GM19238 (cell line): ENCODE measurements at regions not wholly inside any gene's neighbourhood (a gene's known extent, or its start where the extent isn't known, plus 50 kb on each side); places are given as distances from the start of the nearest gene placed in this dataset.

Experiments used
- DNase-seq: peaks from one replicate; pipeline ENCODE4 v3.0.0; 2011; ENCODE audit warnings: low spot score; ENCODE audit not compliant: insufficient read length

DNA sequence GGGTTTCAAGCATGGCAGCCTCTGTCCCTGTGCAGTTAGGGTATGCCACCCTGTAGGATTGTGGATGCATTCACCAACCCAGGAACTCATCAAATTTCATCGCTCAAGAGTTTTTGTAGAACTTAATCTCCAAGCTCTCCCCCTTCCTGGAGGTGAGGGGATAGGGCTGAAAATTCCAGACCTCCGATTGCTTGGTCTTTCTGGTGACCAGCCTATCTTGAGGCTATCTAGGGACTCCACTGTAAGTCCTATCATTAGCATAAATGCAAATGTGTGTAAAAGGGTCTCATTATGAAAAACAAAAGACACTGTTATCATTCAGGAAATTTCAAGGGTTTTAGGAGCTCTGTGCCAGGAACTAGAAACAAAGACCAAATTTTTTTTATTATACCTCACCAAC is 244.0 kb downstream of the DUSP6 start:
- no peak for DNase-seq

DNA sequence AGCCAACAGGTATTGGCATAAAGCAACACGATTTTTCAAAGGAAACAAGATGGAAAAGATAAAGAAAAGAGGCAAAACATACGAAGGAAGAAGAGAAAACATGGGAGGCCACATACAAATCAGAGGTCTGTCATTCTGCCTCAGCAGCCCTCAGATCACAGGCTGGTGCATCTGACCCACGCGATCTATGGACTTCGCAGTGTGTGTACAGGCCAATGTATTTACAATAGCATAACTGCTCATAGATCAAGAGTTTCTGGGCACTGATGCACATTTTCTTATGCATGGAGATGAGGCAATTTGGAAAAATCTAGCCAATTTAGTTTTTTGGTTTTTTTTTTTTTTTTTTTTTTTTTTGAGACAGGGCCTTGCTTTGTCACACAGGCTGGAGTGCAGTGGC is 245.4 kb downstream of the DUSP6 start:
- no peak for DNase-seq

DNA sequence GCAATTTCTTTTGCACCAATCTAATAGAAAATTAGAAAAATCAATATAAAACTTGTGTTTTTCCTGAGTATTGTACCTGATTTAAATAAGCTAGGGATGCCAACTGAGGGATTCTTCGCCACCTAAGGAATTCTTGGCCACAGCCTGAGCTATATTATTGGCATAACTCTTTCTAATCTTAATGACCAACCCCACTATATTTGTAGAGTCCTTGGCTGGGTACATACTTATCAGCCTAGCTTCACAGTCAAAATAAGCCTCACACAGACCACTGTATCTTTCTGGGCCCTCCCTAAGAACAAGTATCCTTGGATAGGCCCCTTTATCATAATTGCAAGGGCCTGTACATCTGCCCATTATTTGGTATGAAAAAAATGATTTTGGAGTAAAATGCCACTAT is 247.1 kb downstream of the DUSP6 start:
- DNase-seq = no peak

DNA sequence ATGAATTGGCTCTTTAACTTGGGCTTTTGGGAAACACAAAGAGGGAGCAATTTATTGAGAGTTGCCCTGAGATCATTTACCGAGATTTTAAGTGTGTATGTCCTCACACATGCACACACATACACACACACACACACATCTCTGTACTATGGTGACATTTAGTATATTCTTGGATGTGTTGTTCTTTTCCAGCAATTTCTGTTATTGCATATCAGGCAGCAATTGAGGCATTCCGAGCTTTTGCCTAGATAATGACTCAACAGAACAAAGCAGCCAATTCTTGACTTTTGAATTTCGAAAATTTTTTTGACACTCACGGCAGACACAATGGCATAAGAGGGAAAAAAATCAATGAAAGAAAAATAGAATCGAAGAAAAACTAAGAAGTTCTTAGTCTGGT is 248.5 kb downstream of the DUSP6 start:
- DNase-seq = no peak

DNA sequence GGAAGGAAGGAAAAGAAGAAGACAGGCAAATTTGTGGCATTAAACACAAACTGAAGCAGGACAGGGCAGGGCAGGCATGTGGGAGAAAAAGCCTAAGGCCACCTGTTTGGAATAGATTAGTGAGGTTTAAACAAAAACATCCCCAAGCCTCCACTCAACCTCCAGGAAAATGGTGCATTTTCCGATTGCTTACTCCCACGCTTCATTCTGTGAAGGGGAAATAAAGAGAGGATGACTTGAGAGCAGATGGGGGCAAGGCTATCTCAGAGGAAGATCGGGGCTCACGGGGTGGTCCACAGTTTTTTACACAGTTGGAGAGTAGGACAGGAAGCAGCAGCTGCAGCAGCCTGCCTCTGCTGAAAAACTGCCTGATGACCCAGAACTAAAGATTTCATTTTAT is 250.9 kb downstream of the DUSP6 start:
- DNase-seq = no peak

DNA sequence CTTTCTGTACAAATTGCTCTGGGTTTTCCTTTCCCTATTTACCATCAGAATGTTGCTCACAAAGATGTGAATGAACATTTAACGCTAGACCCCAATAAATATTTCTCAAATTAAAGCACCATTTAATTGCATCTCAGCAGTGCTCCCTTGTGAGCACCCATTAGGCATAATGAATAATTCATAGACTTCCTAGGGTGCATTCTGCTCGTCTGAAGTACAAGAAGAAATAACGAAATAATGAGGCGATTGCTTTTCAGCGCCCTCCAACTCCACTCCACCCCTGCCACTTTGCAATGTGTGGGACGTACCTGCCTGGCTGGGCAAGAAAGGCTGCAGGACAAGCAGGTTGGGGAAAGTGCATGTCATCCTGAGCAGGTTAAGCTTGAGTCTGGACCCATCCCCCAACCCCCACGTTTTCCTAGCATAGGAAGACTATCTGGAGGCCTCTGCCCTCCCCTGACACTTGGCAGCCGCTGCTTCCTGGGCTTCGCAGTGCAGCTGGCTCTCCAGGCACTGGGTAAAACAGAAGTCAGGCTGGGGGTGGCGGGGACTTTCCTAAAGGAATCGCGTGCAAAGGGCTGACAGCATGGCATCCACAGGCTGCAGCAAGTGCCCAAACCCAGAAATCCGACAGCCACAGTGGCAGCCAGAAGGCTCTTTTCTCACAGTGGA is 253.7 kb downstream of the DUSP6 start:
- DNase-seq = no peak

DNA sequence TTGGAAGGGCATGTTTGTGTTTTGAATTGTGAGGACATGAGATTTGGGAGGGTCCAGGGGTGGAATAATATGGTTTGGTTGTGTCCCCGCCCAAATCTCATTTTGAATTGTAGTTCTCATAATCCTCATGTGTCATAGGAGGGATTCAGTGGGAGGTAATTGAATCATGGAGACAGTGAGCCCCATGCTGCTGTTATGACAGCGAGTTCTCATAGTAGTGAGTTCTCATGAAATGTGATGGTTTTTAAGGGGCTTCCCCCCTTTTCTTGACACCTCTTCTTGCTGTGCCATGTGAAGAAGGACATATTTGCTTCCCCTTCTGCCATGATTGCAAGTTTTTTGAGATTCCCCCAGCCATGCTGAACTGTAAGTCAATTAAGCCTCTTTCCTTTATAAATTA is 260.0 kb downstream of the DUSP6 start:
- no peak for DNase-seq

DNA sequence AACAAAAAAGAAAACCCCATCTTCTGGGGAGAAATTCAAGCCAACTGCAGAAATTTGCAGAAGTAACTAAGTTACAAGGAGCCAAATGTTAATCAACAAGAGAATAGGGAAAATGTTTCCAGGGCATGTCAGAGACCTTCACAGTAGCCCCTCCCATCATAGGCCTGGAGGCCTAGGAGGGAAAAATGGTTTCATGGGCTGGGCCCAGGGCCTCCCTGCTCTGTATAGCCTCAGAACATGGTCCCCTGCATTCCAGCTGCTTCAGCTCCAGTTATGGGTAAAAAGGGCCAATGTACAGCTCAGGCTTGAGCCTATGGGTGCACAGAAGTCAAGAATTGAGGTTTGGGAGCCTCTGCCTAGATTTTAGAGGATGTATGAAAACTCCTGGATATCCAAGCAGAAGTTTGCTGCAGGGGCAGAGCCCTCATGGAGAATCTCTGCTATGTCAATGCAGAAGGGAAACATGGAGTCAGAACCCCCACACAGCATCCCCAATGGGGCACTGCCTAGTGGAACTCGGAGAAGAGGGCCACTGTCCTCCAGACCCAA is 260.9 kb downstream of the DUSP6 start:
- DNase-seq = no peak

DNA sequence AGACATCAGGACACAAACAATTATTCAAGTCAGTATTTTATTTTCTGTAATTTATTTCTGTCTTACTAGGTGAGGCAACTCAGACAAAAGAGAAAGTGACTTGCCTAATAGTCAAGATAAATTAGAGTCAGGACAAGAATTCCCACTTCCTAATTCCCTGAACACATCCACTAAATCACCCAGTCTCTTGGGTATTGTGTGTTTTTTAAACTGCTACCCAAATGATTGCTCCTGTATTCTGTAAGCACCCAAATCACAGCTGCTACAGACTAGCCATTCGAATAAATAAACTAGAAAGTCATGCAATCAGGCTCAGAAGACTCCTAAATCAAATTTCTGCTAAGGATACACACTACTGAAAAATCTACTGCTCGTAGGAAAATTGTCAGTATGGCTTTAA is 263.0 kb downstream of the DUSP6 start:
- no peak for DNase-seq

DNA sequence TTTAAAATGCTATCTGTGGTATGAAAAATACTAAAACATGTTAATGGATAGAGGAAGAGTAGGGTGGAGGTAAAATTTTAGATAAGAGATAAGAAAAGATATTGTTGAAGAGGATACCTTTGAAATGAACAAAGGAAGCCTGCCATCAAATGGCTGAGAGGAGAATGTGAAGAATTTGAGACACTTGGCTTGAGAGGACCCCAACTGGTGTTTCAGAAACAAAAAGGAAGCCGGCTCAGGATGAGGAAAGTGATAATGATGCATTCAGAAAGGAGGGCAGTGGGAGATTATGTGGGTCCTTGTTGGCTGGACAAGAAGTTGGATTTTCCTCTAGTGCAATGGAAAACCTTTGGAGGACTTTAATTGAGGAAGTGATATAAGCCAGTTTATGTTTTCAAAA is 264.4 kb downstream of the DUSP6 start:
- no peak for DNase-seq

DNA sequence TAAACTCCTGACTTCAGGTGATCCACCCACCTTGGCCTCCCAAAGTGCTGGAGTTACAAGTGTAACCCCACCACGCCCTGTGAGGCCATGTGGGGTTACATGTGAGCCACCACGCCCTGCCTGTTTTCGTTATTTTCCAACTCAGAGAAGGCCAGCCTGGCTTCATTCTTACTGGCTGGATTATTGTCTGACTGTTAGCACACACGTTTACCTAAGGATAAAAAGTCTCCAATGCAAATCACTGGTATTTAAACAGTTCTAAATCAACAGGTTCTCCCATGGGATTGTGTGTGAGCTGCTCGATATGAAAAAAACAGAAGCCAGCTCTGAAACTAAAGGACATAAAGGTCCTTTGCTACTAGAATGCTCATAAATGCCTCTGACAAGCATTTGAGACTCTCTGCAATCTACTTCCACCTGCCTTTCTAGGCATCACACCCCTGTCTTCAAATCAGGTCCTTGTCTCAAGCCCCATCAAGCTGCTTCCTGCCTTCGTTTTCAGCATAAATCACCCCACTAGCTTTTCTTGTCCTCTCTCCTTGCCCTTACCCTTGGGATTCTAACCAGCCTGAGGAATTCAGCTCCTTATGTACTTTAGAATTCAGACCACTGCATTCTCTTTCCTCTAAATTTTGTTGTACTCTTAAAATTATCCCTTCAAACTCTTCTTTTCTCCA is 265.0 kb downstream of the DUSP6 start:
- DNase-seq = no peak

DNA sequence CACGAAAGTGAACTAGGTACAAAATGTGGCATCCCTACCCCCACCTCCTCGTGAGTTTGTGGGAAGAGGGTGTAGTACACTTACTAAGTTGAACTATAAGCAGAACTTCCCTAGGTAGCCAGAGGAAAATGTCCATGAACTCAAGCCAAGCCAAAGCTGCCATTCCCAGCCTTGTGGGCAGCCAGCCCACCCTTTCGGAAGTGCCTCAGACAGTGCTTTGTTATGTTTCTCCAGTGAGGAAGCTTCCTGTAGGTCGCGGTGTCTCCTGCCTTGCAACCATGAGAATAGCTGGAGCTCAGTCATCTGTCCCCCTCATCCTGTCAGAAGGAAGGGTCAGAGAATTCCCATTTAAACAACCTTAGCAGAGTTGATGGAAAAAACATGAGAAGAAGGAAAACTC is 266.9 kb downstream of the DUSP6 start:
- no peak for DNase-seq

DNA sequence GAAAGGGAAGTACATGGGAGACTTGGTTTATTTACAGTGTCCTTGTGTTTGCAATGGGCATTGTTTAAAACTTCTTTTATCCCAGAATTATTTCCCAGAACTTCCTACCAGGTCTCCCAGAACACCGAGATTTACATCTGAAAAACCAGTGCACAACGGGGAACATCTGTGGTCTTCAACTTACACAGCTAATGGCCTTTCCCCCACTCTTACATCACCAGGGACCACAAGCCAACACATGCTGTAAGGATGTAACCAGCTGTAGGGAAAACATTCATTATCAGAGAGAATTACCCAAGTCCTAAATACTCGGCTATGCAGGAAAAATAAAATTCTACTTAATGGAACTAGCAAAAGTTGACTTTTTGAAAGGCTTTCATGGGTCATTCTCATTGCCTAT is 267.6 kb downstream of the DUSP6 start:
- DNase-seq = no peak

DNA sequence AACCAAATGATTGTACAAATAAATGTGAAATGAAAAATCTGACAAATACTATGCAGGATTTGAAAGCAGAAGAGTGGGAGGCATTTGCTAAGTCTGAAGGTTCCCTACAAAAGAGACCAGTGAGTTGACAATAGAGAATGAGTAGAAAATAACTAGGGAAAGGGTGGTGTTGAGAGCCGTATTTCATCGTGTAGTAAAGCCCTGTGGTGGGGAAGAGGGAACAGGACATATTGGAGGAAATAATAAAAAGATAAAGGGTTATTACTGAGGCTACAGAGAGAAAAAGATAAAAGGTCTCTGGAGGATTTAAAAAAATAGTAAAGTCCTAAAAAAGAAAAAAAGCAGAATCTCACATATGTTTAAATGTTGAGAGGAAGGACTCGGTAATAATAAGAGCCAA is 268.8 kb downstream of the DUSP6 start:
- no peak for DNase-seq

DNA sequence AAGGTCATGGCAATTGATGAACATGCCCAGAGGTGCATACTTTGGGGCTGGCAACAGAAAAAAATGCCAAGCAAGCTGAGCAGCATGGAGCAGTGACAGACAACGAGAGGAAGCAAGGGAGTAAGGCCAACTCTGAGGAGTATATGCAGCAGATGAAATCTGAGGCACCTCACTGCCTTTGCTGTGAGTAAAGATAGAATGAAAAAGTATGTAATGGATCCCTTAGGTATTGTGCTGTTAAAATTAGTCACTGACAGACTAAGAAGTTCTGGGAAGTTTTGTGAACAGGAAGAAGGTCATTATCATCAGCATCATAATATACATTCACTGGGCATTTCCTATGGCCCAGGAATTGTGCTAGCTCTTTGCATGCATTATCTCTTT is 269.9 kb downstream of the DUSP6 start:
- DNase-seq = no peak

DNA sequence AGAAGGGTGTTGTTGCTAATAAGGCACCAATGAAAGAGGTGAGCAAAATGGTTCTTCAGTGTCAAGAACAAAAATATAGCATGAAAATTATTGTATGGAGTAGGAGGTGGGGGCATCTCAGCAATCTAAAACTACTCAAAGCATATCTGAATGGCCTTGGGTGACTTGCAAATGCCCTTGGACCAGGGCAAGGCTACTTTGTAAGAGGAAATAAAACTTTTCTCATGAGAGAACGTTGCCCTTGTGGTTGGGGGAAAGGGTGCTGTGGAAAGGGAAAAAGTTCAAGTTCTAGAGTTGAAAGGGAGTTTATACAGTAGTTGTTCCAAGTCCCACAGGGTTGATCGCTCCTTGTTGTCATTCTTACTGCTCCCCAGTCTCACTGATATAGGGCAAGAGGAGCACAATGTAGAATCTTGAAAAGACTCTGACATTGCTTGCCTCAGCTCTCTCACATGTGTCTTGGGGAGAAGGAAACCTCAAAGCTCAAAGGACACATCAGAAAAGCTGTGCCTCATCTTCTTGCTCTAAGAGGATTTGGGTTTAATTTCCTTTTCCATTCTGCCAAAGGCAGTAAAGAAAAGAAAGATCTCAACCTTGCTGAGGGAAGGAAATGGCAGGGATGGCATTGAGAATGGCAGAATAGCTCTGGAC is 270.5 kb downstream of the DUSP6 start:
- DNase-seq = no peak

DNA sequence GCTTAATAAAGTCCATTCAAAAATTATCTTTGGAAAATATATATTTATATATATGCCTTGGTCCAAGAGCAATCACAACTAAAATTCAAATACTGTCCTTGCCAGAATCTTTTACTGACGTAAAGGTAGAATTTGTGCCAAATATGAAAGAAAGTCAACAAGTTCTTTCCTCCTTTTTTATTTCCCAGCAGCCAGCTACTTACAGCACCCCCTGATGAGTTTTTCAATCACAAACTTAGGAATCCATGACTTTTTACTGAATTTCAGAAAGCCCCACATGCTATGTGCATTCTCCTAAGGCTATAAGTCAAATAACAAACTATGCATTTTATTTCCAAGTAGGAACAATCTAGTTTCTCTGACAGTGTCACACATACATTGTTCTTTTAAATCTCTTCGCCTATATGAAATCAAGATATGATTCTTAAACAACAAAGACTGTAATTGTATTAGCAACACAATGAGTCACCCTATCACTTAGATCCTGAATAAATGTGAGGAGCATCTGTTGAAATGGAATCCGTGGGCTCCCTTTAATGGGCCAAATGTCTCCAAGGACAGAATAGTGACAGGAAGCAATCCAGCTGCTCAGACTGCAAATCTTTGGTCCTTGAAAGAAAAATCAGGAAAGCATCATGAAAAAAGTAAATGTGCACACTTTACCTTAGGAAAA is 271.4 kb downstream of the DUSP6 start:
- no peak for DNase-seq

DNA sequence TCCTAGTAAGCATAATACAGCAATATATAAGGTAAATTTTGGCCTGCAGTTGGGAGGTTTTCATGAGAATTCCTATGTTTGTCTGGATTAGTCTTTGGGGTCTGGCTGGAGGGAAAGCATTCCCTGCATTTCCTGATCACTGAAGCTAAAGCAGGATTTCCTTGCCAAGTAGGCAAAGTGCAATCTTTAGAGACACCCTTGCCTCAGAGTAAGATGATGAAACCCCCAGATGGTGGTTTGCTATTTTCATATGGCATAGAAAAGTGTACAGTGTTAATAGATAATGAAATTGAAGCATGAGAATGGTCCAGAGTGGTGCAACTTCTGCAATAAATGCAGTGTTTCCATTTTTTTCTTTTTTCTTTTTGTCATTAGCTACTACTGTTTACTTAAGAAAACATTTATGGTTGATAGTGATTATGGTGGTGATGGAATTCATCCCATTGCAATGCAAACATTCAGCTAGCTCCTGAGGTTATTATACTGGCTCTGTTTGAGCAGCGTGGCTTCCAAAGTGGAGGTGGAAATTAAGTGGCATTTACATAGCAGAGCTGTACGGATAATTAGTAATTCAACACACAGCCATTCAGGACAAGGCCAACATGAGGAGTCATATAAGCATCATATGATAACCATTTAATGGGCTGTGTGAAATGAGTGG is 276.3 kb downstream of the DUSP6 start:
- no peak for DNase-seq

DNA sequence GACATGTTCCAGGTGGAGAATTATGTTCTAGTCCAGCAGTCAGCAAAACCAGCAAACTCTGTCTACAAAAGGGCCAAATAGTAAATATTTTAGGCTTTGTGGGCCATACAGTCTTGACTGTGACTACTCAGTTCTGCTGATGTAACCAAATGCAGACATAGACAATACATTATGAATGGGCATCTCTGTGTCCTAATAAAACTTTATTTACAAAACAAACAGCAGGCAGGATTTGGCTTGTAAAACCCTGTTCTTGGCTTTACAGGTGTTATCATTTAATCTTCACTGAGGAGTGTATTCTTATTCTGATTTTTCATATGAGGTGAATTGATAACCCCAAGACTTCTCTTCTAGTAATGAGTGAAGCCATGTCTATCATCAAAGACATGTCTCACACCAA is 278.6 kb downstream of the DUSP6 start:
- no peak for DNase-seq

DNA sequence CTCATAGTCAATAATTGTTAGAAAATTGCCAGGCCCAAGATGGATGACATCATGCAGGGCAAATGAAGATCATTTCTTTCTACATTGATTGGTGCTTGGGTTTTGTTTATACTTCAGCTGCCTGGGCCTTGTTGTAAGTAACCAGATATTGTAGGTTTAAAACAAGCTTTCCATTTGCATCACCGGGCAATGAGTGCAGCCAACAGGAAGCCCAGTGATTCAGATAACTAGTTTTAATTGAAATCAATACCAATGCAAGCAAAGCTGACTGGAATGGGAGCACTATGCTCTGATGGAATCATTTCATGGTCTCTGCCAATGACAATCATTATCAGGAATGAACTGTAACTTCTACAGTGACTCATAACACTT is 279.3 kb downstream of the DUSP6 start:
- DNase-seq = no peak

DNA sequence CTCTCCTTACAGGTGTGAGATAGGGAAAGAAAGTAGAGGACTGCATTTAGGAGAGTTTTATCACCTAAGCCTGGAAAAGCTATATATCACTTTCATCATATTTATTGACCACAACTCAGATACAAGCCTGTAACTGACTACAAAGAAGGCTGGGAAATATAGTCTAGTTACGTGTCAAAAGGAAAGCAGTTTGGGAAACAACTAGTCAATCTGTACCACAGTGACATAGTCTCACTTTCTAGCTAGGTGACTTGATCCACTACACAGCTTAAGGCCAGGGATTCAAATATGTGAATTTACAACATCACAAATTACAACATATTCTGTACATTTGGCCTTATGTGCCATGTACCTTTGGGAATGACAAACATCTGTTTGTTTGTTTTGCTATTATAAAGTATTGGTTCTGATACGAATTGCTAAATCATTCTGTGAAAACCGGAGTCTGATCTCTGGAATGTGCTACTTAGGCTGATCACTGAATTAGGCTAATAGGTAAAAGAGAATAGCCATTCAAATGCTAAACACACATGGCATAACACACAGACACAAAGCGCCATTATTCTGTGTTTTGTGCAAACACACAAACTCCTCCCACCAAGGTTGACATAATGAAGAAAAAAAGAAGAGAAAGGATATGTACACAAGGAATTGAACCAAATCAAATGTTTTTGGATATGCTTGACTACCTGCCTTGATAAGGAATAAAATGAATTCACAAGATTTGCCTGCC is 279.8 kb downstream of the DUSP6 start:
- DNase-seq = no peak
